HG03159 (cell line): ENCODE measurements at regions not wholly inside any gene's neighbourhood (a gene's known extent, or its start where the extent isn't known, plus 50 kb on each side); places are given as distances from the start of the nearest gene placed in this dataset.
"Not testable (repeated sequence)": the region's sequence is repeated elsewhere in the genome, so short reads cannot be mapped to it uniquely, and the experiment has no call there.

Experiments used
- ATAC-seq: cut with Tn5 transposase; IDR thresholded peaks from one replicate; pipeline ENCODE4 v1.9.1; 2021; ENCODE audit warnings: mild to moderate bottlenecking, moderate library complexity; ENCODE audit not compliant: unreplicated experiment

DNA sequence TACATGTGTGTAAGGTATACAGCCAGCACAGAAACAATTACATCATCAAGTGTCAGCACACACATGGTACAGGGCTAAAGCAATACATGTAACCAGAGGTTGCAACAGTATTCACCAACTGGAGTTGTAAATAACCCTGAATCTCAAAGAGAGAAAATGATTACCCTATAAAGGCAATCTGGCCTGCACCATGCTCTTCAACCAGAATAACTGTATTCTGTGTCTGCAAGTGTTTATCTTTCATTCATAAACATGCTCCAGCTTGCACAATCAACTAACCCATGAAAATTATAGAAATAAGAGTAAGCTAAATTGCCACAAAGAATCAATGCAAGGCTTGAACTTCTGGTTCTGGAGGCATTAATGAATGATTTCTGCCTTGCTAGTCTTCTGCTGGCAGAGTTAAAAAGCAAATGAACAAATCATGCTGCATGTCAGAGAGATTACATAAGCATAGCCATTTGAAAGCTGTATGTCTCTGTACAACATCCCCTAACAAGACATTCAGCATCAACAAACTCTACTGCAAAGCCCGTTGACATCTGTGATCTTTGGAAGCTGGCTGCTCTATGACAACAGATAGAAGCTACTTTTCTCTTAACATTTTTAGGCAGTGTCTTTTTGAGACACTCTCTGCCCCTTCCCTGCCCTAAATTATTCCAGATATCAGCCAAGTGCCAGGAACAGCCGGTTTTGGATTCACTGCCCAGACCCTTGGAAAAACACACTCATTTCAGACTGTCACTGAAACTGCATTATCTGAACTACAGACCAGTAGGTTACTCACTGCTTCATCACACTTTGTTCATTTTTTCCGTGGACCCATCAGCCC, 871.0 kb downstream of the OTOL1 start:
- no peak for ATAC-seq

DNA sequence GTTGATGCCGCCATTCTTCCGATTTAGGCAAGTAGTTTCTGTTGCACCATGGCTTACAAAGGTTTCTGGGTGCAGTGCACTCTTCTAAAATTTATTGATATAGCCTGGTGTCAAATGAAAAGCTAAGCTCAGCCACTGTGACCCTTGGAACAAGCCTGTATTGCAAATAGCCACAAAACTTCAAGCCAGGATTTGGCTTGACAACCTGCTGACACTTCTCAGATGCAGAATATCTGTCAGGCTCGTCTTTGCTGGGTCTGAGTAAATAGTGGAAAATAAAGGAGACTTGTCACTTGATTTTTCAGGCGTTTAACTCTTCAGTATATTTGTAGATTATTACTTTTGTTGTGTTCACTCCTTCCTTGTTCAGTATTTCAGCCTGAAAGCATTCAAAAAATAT, 871.8 kb downstream of the OTOL1 start:
- no peak for ATAC-seq

DNA sequence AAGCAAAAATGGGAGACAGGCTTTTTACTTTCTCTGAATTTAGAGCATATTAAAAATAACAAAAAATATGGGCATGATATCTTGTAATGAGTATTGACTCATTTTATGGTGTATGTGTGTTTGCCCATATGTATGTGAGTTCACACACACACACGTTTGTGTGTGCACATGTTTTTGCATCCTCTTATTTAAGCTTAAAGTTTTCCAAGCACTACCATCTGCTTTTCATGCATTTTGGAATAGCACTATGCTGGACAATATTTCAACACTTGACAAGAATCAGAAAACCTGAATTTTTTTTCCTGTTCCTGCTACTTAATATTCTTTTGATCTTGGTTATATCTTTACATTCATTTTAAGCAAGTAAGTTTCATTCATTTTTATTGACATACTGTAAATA, 872.7 kb downstream of the OTOL1 start:
- no peak for ATAC-seq

DNA sequence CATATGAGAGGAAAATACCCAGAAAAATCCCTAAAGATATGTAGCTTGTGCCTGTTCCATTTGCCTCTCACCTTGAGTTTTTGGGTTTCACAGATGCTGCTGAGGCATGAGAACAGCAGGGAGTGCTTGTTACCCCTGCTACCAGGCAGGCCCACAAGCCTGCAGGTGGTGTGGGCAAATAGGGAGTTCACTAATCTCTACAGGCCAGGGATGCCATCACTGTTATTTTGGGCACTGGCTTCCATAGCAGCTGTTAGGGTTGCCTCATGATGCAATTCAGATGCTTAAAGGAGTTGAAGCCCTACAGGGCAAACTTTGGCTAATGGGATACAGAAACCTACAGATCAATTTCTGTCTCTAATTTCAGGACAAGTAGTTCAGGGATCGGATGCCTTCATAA, 873.5 kb downstream of the OTOL1 start:
- no peak for ATAC-seq

DNA sequence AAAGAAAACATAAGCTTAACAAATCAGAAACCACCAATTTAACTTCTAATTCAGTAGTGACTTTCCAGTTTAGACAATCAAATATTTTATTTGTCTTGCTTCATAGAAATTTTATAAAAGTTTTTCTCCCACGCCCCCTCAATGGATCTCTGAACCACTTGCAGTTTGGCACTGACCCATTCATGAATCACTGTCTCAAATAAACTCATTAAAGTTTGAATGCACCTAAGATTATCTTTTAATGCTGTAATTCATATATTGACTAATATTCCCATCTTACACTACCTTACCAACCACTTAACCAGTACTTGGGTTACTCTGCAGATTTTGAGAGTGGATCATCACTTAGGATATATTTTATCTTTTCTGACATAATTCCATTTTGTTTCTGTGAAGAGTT, 880.2 kb downstream of the OTOL1 start:
- no peak for ATAC-seq

DNA sequence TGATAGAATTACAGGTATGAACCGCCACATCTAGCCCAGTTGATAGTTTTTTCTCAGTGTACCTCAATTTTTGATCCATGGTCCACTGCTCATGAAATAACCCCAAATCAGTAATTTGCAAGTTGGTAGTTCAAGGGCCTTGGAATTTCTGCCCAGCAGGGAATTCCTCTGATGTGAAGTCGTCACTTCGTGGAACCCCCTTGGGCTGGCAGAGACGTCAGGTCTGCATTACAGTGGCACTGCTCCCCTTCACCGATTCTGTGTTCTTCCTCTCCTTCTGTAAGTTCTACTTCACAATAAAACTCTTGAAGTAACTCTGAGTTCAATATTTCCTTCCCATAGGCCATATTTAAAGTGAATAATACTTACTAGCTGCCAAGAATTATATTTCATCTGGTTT, 881.0 kb downstream of the OTOL1 start:
- no peak for ATAC-seq

DNA sequence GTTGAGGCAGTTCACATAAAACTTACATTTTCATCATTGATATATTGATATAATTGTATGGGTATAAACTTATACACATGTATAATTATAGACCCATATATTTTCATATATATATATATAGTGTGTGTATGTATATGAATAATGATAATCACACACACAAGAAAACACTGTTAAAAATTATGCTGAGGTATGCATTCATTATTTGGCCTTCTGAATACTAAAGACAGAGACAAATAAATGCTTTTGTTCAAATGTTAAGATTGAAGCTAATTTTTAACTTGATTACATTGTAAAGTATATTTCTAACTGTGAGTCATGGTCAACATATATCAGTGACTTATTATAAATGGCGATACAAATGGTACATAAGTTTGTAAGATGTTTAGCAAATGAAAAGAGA, 888.8 kb downstream of the OTOL1 start:
- ATAC-seq, result no peak

DNA sequence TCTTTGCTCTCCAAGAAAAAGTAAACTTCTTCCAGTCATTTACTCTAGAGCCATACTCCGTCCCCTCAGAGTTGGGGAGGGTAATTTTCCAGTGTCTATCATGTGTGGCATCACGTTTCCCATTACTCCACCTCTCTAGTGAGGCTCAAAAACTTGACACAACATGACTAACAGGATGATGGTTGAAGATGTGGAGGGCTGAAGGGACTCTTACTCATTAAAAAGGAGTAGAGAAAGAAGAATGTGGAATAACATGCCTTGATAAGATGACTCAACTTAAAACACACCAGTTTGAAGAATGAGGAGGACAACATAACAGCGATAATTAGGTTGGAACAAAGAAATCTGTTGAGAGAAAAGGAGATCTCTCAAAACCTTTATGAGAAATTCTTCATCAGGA, 894.3 kb downstream of the OTOL1 start:
- no peak for ATAC-seq

DNA sequence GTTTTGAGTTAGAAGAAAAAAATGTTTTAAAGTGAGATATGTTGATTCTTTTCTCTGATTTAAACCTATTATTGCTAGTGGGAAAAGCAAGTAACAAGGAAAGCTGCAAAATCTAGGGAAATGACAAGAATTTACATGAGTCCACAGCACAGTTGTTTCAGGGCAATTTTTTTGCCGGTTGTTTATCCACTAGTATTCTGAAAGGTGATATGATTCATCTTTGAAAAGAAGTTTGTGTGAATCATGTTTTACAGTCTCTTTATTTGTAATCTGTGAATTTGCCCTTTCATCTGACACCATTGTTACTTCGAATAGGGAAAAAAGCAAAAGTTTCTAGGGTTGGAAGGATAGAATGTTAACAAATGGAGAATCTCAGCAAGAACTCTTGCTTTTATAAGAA, 894.7 kb downstream of the OTOL1 start:
- no peak for ATAC-seq

DNA sequence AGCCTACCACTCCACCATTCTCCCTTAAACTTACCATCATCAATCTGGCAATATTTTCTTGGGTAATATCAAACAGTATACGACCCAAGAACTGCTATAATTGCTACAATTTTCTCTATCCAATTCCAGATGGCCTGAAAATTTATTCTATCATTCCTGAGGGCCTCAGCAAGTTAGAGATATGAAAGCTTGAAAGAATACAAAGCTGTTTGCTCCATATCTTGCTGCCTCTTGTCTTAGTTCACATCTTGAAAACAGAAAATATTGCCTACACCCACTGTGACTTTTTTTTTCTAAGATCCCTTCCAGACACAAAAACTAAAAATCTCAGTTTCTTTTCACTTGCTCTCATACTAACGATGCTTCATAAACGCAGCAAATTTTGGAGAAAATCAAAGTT, 898.9 kb downstream of the OTOL1 start:
- ATAC-seq, result no peak

DNA sequence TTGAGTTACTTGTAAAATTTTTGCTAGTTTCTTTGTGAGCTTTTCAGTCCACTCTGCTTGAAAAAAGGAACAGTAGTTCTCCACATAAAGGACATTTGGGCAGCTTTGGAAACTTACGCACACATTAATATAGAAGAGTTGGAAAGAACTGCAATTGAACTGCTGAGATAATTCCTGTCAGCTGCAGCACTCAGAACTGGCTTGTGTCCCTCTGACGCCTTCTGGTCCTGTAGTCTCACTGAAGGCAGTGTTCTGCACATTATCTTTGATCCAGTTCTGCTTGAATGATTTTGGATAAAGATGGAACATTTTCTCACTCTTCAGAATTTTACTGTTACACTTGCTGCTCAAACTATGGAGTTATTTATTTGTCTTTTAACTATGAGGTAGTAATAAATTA, 901.9 kb downstream of the OTOL1 start:
- no peak for ATAC-seq

DNA sequence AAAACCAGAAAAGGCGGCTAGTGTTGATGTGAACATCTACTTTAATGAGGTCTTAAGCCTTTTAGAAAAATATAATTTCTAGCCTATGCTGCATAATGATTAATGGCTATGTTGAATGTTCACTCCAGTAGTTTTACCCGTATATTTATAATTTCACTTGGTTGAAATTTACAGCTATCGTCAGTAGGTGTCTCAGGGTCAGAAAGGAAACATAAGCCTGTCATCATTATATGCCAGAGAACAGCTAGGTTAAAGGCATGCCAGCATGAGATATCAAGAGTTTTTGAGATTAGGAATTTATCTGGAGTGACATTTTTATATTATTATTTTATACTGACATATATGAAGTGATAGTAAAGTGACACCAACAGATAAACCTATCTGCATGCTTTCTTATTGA, 904.1 kb downstream of the OTOL1 start:
- ATAC-seq, result no peak

DNA sequence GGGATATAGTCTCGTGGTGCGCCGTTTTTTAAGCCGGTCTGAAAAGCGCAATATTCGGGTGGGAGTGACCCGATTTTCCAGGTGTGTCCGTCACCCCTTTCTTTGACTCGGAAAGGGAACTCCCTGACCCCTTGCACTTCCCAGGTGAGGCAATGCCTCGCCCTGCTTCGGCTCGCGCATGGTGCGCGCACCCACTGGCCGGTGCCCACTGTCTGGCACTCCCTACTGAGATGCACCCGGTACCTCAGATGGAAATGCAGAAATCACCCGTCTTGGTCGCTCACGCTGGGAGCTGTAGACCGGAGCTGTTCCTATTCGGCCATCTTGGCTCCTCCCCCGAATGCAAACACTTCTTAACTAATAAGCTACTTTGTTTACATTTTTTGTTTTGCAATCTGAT, 914.9 kb downstream of the OTOL1 start:
- not testable (repeated sequence) for ATAC-seq

DNA sequence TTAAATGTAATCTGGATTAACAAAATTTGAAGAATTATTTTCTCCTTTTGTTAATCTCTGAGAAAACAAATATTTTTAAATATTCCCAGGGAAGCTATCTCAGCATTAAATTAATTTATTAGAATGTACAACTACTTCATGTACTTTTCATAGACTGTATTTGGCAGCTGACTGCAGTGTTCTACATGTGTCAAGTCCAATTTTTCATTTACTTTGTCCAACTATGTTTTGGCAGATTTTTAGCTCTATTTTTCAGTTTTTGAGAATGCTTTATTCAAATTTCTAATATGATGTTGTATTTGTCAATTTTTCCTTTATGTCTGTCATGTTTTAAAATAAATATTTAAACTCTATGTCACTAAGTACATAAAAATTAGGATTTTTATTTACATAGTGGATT, 925.1 kb downstream of the OTOL1 start:
- ATAC-seq, result no peak

DNA sequence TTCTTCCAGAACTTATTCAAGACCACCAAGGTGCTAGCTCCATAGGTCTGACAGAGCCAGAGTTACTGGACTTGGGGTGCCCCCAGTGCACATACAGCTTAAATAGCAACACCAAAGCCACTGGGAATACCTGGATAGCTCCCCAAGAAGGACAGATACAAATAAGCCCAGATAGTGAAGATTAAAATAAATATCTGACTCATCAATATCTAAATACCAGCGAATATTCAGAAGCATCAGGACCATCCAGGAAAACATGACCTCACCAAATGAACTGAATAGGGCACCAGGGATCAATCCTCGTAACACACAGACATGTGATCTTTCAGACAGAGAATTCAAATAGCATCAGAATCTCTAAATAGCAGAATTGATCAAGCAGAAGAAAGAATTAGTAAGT, 931.6 kb downstream of the OTOL1 start:
- ATAC-seq, result no peak

DNA sequence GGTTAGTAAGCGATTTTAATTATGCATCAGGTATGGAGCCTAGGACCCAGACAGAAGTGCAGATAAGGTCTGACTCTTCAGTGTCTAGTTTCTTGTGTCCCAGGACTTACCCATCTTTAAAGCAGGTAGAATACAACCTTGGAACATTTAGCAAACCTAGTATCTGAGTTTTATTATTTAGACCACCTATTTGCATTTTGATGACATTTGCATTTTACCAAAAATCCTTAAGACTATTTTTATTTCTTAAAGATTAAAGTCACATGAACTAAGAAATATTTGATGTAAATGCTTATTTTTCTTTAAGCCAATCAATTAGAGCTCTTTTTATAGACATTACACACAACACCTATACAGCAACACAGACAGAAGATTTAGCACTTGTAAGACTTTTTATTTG, 939.1 kb downstream of the OTOL1 start:
- no peak for ATAC-seq

DNA sequence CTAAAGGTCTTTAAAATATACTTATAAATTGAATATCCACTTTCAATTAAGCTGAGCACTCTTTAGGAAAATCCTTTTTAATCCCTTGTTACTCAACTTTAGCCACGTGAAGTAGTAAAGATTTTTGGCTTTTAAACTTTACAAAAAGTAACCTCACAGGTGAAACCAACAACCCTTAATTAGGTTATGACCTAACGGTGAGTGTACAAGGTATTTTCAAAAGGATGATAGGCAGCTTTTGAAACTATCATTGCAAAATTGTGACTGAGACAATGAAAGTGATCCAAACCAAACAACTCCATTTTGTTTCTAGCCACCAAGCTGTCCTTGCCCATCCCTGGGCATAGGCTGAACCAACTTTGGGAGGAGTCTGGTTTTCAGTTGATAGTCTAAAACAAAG, 940.2 kb downstream of the OTOL1 start:
- no peak for ATAC-seq

DNA sequence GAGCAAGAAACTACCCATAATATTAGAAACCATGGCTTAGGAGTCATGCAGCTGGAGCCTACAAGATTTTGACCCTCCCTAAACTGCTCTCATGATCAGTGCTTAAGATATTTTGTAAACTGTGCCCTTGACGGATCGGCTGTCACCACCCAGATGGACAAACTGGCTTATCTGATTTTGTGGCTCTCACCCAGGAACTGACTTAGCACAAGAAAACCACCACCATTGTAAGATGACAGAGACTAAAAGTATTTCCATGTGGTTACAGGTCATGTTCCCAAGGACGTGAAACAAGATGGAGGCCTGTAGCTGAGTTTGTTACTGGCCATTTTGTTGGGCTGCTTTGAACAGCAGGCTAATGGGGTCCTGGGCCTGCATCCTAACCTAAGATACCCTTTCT, 940.9 kb downstream of the OTOL1 start:
- ATAC-seq, result no peak

DNA sequence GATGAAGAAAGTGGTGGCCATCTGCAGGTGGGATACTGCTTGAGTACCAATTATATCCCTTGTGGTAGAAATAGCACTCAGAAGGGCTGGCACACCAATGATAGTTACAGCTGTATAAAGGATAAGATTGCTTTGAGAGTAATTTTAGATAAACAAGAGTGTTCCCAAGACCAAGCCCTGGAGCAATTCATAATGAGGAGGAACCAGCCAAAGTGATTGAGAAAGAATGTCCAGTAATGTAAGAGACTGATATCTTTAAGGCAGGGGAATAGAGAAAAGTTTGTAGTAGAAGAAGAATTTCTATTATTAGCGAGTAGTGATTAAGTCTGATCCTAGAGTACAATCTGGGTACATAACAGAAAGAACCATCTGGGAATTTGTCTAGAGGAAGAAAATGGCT, 945.1 kb downstream of the OTOL1 start:
- no peak for ATAC-seq

DNA sequence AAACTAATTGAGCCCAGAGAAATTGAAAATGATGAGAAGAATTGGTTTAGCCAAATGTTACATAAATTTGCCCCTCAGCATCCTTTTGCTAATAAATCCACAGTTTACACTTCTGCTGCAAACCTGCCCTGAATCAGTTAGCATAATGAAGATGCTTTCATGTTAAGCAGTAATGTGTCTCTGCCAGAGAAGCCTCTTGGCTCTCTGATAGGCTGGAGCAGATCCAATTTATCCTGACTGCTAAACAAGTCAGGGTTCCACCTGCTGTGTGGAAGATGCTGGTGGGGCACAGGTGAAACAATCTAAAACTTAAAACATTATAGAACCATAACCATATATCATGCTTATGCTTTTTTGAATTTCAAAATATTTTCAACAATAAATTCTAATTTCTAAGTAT, 946.8 kb downstream of the OTOL1 start:
- ATAC-seq, result no peak

DNA sequence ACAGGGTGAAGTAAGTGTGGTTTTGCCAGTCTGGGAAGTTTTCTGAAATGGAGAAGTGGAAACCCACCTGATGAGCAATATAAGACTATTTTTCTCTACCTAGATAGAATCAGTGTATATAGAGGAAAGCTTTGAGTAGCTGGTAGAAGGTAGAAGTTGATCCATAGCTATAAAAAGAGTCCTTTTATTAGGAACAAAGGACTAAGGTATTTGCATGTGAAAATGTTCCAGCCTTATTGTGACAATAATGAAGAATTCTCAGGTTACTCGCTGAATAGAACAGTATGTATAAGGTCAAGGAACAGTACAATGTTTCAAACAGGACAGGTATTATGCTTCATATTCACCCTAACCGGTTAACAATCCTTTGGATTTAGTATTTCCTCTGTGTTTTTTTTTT, 972.2 kb downstream of the OTOL1 start:
- ATAC-seq, result no peak

DNA sequence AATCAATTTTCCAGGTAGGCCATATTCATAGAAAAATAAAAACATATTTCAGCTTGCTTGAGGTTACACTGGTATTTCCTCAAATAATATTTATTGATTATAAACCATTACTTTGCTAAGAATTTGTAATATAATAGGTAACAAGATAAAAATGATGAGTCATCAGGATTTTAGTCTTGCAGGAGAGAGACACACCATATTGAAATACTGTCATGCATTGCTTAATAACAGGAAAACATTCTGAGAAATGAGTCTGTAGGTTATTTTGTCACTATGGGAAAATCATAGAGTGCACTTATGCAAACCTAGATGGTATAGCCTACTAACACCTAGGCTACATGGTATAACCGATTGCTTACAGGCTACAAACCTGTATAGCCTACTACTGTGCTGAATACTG, 990.5 kb downstream of the OTOL1 start:
- ATAC-seq, result no peak

DNA sequence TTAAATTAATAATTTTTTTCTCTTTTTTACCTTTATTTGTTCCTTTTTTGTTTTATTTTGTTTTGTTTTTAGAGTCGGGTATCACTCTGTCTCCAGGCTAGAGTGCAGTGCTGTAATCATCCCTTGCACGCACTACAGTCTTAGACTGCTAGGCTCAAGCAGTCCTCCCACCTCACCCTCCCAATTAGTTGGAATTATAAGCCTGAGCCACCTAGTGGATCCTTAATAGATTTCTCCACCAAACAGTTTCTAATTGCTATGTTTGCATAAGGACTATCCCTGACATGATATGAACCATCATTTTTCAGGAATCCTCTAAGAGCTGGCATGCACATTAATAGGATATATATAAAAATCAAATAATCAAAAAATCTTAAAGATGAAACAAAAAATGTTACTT, 993.2 kb downstream of the OTOL1 start:
- ATAC-seq, result no peak
